ENCODE measurements at regions not wholly inside any gene's neighbourhood (a gene's known extent, or its start where the extent isn't known, plus 50 kb on each side); places are given as distances from the start of the nearest gene placed in this dataset.

DNA sequence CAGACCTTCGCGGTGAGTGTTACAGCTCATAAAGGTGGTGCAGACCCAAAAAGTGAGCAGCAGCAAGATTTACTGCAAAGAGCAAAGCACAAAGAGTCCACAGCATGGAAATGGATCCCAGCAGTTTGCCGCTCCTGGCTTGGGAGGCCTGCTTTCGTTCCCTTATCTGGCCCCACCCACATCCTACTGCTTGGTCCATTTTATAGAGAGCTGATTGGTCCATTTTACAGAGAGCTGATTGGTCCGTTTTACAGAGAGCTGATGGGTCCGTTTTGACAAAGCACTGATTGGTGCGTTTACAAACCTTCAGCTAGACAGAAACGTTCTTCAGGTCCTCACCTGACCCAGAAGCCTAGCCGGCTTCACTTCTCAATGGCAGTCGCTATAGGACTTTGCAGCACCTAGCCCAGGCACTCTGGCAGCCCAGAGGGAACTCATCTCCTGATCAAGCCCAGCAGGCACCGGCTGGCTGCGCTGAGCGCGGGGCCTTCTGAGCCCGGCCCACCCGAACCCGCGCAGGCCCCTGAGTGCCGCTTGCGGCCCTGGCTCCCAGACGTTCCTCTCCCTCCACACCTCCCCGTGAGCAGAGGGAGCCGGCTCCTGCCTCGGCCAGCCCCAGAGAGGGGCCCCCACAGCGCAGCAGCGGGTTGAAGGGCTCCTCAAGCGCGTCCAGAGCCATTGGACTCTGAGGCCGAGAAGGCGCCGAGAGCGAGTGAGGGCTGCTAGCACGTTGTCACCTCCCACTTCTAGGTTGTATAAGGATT is 200.3 kb downstream of the LMO4 start:
- TF ChIP-seq CTCF (IDR thresholded peaks at IDR 0.05), result no peak
- no peak for TF ChIP-seq POLR2A (IDR thresholded peaks at IDR 0.05)

All from testis (tissue), 2 donors.